GM20431 (cell line): ENCODE measurements at regions not wholly inside any gene's neighbourhood (a gene's known extent, or its start where the extent isn't known, plus 50 kb on each side); places are given as distances from the start of the nearest gene placed in this dataset.

Experiments used
- in situ Hi-C: fragments of 300-500 bp; cut with MseI, MboI; formaldehyde crosslinking; loops from one replicate; pipeline ENCODE4 v1.15.0; 2020; ENCODE audit warnings: low sequenced_read_pairs; ENCODE audit not compliant: unreplicated experiment

DNA sequence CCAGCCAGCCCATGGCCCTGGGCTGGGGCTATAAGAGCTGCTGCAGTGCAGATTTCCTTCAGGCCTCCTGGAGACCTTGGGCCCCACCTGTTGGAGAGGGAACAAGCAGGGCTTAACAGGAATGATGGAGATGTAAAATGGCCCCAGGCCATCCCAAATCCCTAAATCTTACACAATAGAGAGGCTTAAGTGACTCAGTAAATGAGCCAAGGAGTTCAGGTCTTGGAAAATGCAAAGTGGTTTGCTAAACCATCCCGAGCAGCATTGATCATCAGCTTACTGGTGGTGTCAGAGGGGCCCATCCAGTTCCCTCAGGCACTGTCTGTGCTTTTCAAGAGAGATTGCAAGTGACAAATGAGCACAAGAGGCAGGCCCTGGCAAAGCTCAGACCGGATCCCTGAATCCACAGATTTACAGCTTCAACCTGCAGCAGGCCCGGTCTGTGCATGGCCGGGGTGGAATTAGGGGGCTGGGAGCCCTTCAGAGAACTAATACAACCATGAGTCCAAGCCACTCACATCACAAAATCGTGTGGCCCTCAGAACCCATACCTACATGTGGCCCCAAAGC is 325.4 kb downstream of the UACA start:
- in situ Hi-C loops = no loop called here

DNA sequence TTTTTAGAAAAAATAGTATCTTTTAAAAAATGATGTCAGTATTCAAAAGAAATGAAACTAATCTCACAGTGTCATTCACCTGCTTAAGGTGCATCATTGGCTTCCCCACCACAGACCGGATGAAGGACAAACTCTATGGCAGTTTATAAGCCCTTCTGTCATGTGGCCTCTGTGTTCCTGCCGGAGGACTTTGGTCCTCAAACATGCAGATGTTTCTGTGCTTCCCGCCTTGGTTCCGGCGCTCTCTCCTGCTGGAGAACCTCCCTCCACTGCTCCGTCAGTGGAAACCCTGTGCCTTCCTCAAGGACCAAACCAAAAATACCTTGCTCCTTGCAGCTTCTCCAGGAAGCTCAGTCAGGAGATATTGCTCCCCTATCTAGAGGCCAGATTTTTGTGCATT is 326.3 kb downstream of the UACA start:
- in situ Hi-C loops = no loop called here

DNA sequence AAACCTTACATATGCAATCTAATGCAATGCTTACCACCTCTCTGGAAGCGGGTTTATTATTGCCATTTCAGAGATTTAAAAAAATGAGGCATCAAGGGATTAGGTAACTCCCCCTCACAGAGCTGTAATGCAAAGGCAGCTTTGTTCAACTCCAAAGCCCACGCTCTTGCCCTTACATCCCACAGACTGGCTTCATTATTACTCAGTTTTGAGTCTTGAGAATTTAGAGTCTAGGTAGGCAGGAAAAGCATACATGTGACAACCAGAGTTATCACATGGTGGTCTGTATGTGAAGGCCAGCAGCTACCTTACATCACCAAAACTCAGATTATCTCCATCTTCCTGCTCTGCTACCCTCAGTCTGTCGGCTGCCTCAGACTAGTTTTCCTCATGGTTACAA is 326.9 kb downstream of the UACA start:
- in situ Hi-C loops = no loop called here

DNA sequence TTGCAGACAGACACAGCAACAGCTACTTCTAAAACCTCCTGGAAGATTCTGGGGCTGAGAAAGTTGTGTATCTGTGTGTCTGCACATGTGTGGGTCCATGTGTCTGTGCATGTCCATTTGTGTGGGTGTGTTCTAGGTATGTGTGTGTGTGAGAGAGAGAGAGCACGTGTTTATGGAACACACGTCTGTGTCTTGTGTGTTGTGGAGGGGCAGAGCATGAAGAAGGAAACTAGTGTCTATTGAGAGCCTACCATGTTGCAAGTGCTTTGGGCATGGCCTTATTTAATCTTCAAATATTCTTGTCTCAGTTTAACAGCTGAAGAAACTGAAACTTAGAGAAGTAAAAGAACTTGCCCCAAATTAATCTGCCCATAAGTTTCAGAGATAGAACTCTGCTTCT is 327.5 kb downstream of the UACA start:
- in situ Hi-C loops = no loop called here

DNA sequence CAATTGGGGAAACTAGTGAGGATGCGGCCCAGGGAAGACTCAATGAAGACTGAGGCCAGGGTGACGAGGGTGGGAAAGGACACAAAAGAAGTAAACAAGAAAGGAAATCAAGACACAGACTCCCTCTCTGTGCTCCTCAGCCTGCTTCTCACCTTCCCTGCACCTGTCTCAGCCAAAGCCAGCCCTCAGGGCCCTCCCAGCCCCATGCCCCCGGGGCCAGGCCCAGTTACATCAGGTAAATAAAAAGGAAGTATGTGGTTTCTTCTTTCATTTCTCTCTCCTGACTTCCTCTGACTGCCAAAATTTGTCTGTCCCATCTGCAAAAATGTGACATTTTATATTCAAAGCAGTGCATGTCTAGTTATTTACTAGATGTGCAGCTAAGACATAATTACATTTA is 328.0 kb downstream of the UACA start:
- in situ Hi-C loops = no loop called here

DNA sequence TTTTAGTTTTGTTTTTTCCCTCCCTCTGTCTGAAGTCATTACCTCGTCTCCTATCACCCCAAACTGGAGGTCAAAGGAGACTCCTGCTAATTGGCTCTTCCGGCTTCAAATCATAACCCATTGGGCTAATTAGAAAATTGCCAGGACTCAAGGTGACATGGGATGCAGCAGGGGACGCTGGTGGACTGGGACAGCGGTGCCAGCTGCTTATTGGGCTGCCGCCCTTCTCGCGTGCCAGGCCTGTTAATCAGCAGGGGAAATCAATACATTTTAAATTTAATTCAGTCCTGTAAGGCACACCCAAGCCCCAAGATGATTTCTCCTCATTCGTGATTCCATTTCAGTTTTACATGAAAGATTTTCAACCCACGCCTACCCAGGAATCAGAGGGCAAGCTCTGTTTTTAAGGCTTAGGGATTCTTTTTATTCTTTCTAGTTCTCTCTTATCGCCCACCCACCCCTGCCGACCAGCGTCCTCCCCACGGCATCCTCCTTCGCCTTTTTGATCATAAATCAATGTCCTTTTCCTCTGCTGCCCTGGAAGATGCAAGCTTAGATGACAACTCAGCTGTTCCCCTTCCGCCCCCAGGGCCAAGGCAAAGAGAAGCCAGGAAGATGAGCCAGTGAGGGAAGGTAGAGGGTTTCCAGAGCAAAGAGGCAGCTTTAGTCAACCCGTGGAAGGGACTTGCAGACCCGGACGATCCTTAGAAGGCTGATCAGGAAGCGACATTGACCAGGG is 329.6 kb downstream of the UACA start:
- in situ Hi-C loops = no loop called here

DNA sequence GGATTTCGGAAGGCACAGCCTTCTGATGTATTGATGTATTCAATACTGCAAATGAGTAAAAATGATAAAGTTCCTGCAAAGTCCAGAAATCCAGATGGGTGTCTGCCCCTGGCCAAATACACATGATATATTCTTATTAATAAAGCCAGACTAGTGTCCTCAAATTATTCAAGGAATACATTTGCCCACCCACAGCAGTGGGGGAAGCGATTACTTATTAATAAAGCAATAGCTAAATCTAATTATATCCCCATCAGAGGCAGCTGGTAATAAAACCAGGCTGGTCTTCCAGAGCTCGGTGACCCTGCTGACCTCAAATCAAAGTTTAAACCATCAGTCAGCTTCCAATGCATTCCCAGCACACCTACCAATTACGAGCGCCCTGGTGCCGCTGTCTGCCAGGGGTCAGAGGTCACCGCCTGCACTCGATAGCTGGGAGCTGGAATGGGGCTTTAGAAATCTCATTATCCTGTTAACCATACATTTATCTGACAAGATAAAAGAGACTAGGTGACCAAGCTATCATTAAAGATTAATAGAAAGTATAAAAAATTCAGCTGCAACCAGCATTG is 330.3 kb downstream of the UACA start:
- in situ Hi-C loops = no loop called here

DNA sequence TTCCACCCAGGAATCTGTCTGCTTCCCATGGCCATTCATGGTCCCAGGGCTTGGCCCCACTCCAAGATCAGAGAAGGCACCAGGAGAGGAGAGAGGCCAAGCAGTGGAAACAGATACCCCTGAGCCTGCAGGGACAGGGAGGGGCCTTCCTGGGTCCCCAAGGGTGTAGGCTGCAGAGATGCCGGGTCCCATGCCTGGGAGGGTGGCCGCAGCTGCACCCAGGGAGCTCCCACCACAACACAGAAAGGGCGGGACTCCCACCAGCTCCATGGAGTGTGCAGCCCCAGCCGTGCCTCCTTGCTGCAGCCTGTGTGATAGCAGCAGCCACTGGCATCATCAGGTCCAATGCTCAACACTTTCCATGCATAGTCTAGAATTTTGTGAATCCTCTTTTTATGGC is 331.5 kb downstream of the UACA start:
- in situ Hi-C loops = no loop called here

DNA sequence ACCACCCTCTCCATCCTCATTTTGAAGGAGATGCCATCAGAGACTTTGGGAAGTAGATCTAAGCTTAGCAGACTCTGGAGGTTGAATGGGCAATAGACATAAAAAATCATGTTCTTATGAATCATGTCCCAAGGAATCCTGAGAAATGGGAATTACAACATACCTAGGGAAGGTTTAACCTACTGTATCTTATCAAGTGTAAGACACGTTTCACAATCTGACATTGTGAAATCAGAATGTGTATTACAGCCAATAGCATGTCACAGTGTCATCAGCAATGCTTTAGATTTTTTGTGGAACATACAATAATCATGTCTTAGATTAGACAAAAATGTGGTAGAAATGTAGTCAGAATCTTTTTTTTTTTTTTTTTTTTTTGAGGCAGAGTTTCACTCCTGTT is 332.4 kb upstream of the TLE3 start:
- in situ Hi-C loops = no loop called here

DNA sequence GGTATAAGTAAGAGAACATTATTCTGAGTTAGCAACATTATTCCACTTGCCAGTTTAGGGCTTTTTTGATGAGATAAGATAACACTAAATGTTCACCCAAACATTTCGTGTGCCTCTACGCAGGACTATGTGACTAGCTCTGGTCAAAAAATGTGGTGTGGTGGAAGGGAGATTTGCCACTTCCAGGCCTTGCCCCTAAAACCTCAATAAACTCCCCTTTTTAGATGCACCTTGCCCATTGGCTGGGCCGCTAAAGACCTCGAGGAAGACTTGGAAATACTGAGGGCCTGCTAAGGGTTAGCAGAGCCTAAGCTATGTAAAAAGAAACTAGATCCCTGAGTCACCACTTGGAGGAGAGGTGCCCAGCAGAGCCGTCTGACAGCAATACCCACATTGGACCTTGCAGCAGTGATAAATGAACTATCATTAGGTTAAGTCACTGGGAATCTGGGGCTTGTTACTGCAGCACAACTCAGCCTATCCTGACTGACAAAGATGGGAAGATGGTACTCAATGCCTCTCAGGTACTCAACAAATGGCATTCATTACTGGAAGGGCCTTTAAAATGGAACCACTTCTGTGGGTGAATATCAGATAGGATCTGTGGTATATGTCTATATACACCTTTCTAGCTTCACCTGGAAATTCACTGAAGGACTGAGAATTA is 331.5 kb upstream of the TLE3 start:
- in situ Hi-C loops = no loop called here

DNA sequence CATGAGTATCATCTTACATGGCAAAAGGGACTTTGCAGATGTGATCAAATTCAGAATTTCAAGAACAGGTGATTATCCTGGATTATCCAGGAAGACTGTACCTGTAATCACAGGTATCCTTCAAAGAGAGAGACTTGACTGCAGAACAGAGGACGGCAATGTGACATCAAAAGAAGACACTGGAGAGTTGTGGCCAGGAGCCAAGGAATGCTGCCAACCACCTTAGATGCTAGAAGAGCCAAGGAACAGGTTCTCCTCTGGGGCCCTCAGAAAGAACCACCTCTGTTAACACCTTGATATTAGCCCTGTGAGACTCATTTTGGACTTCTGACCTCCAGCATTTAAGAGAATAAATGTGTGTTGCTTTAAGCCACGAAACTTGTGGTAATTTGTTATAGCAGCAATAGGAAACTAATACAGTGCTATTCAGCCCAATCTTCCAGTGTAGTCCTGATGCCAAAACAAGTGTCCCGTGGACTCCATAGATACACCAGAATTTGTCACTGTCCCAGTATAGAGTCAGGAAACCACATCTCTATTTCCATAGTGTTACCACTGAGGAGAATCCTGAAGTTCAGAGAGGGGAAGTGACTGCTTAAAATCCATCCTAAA is 330.6 kb upstream of the TLE3 start:
- in situ Hi-C loops = no loop called here

DNA sequence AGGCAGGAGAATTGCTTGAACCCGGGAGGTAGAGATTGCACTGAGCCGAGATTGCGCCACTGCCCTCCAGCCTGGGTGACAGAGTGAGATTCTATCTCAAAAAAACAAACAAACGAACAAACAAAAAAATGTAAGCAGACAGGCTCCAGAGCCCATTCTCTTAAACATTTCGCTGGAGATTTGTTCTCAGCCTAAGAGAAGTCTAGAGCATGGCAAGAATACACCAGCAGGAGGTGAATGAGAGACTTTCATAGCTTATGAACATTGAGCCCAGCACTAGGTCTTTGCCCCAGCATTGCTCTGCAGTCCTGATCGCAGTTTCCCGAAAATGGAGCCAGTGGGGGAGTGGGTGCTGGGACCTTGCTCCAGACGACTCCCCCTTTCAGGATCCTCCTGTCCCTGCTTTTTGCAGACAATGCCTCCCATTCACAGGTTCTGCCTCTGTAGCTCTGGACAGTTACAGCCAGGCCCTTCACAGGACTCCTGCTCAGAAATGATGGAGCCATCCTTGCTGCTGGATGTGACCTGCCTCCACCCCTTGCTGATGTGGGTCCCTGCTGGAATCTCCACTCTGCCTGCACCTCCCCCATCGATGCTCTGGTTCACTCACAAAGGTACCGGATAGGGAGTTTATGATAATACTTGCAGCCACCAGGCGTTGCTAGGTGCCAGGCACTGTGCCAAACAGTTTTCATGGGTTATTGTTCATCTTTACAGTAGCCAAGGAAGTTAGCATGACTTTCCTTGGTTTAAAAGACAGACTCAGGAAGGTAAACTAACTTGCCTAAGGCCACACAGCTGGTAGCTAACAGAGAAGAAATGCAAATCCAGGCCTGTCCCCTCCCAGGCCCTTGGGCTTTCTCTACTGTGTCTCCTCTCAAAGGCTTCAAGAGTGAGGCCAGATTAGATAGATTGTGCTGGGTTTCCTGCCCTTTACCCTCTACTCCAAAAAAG is 329.7 kb upstream of the TLE3 start:
- in situ Hi-C loops = no loop called here

DNA sequence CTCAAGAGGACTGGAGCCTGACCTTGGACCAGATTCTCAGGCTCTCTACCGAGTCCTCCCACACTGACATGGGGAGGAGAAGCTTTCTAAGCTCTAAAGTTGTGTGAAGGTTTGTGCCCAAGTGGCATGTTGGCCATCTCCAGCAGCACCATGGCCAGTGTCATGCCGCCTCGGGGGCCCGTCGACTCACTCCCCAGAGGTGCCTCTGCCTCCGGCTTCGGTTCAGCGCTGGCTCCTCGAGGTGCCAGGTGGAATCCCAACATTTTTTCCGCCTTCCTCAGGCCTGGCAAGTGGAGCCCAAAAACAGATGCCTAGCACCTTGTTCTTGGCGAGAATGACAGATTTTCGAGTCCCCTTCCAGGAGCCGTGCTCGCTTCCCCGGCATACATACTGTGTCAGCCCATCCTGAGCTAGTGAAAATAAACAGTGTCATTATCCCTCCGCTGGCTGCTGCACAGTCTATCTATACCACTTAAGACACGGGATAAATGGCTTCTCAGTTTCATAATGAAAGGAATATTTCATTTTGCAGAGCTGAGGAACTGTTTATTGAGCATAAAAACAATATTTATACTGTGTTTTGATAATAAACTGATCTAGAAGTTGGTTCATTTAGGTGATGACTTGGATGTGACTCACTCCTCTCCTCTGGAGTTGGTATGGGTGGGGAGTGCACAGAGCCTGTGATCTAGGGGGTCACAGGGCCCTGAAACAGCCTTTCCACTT is 328.5 kb upstream of the TLE3 start:
- in situ Hi-C loops = no loop called here

DNA sequence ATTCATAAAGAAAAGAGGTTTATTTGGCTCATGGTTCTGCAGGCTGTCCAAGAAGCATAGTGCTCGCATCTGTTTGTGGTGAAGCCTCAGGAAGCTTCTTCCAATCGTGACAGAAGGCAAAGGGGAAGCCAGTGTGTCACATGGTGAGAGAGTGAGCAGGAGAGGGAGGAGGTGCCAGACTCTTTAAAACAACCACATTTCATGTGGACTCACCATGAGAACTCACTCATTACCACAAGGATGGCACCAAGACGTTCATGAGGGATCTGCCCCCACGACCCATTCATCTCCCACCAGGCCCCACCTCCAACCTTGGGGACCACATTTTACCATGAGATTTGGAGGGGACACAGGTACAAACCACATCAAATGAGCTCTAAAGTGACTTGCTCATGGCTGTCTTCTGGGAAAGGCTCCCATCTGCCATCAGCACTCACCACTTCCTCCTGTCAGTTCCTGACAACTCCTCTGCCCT is 327.3 kb upstream of the TLE3 start:
- in situ Hi-C loops = no loop called here

DNA sequence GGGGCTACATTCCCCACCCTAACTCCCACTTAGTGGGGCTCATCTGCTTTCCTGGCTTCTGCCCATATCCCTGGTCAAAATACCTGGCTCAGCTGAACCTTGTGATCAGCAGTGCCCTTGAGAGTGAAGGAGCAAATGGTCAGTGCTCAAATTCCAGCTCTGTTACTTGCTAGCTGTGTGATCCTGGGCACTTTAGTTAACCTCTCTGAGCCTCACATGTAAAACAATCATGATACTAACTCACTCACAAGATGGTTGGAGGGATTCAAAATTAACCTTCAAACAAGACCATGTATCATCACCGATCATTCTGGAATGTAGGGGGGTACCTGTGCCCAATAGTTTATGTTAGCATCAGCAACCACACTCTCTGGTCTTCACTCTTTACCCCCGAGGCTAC is 325.6 kb upstream of the TLE3 start:
- in situ Hi-C loops = no loop called here

DNA sequence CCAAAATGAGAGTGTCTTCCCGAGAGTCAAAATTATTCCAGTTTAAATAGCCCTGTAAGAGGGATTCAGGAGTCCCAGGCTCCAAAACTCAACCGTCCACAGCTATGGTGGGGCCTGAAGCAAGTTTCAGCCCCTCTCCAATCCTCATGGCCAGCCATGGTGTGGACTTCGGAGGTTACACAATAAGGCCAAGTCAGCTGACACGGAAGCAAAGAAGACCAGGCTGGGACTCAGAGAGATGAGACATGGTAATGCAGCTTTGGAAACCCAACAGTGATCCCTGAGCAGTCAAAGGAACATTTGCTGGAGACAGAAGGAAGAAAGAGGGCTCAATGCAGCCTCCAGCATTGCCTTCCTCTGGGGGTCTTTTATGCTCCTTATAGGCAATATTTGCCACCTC is 324.6 kb upstream of the TLE3 start:
- in situ Hi-C loops = no loop called here

DNA sequence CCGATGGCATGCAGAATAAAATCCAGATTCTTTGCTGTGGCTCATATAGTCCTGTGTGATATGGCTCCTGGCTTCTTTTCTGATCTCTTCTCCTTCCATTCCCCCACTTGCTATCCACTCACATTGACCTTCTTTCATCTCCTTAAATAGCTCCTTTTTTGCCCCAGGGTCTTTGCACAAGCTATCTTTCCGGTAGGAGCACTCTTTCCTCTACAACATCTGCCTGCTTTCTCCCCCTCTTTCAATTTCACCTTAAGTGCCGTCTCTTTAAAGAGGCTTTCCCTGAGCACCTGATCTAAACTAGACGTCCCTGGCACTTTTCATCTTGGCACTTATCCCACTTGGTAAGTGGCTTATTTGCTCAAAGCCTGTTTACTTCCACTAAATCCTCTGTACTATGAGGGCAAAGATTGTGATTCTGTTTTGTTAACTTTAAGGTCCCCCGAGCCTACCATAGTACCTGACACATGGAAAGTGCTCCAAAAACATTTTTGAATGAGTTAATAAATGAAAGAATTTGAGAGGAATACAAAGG is 323.3 kb upstream of the TLE3 start:
- in situ Hi-C loops = no loop called here

DNA sequence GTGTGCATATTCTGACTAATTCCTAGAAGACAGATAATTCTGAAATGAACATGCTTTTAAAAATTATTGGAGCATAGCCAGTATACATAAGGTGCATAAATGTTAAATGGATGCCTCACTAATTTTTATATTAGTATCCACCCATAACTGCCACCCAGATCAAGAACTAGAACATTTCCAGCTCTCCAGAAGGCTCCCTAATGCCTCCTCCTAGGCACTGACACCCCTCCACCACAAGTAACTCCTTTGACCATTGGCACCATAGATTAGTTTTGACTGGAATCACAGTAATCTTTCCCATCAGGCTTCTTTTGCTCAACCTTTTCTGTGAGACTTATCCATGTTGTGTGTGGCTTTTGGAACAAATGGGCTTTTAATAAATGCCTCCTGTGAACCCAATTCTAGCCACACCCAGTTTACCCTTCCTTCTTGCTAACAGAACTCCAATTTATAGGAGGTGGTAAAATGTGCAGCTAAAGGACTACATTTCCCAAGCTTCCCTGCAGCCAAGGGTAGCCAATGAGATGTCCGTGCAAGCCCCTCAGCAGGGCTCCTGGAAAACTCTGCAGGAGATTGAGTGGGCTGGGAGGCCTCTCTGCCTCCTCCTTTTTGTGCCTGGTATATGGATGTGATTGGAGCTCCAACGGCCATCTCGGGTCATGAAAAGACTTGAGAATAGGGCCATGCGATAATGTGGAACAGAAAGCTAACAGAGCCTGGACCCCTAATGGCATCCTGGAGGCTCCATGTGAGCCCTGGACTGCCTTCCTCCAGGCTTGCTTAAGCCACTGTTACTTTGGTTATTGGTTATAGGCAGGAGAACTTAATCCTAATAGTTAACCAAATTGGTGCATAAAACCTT is 322.6 kb upstream of the TLE3 start:
- in situ Hi-C loops = no loop called here
